ENCODE measurements at regions not wholly inside any gene's neighbourhood (a gene's known extent, or its start where the extent isn't known, plus 50 kb on each side); places are given as distances from the start of the nearest gene placed in this dataset.

- H3K27me3 ChIP-seq, result no peaks in the 10 kb centered on the region
- H3K4me1 ChIP-seq, result no peaks in the 10 kb centered on the region
- no peak for DNase-seq (ENCODE audit: low spot score in 2 of 2)
- TF ChIP-seq CTCF (IDR thresholded peaks at IDR 0.05), result no peak
- no peak overlapping the region for H3K27ac ChIP-seq
- no peaks in the 10 kb centered on the region for H3K36me3 ChIP-seq
- intact Hi-C loops (cut with DNase I), result no loop called here
- H3K9me3 ChIP-seq, result no peaks in the 10 kb centered on the region
- no peak overlapping the region for H3K4me3 ChIP-seq
Measured at GRCh38 chr16:60458255-60458654, 1578.0 kb downstream of the CDH8 start.

DNA sequence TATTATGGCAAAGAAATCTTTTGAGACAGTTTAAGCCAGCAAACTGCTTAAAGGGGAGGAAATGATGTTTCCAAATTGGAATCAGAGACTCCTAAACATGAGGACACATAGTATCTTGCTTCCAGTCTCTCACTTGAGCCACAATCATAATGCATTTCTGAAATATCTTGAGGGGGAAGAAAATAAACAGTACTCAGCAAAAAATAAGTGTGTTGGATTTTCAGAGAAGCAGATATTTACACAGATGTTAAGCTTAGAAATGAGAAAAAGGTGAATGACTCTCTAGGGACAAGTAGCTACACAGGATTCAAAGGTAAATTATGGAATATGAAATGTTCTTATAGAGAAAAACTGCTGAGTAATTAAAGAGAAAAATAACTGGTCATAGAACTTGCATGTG lies 1583.6 kb downstream of the CDH8 start:
- no peak for TF ChIP-seq CTCF (IDR thresholded peaks at IDR 0.05)

GRCh38 chr16:60438894-60439293 lies 1597.3 kb downstream of the CDH8 start:
- no peak for DNase-seq (ENCODE audit: low spot score in 2 of 2)
- H3K36me3 ChIP-seq, result no peaks in the 10 kb centered on the region
- no peak overlapping the region for H3K4me3 ChIP-seq
- no peak for TF ChIP-seq CTCF (IDR thresholded peaks at IDR 0.05)
- H3K27ac ChIP-seq, result no peak overlapping the region
- no peaks in the 10 kb centered on the region for H3K9me3 ChIP-seq
- H3K27me3 ChIP-seq, result no peaks in the 10 kb centered on the region
- no peaks in the 10 kb centered on the region for H3K4me1 ChIP-seq
- intact Hi-C loops (cut with DNase I), result no loop called here

More for the DNA sequence above, 1583.6 kb downstream of the CDH8 start:
- H3K27me3 ChIP-seq, result no peaks in the 10 kb centered on the region
- intact Hi-C loops (cut with DNase I), result no loop called here
- no peaks in the 10 kb centered on the region for H3K36me3 ChIP-seq
- no peaks in the 10 kb centered on the region for H3K9me3 ChIP-seq
- H3K27ac ChIP-seq, result no peak overlapping the region
- H3K4me3 ChIP-seq, result no peak overlapping the region
- no peaks in the 10 kb centered on the region for H3K4me1 ChIP-seq
- no peak for DNase-seq (ENCODE audit: low spot score in 2 of 2)

GRCh38 chr16:60432472-60432871 lies 1603.8 kb downstream of the CDH8 start:
- Histone ChIP-seq H3K27me3 (no peaks in the 10 kb centered on the region), H3K27ac (no peak overlapping the region), H3K36me3 (no peaks in the 10 kb centered on the region), H3K9me3 (no peaks in the 10 kb centered on the region), H3K4me1 (no peaks in the 10 kb centered on the region), H3K4me3 (no peak overlapping the region)
- DNase-seq (ENCODE audit: low spot score in 2 of 2), result no peak
- TF ChIP-seq CTCF (IDR thresholded peaks at IDR 0.05), result no peak
- intact Hi-C loops (cut with DNase I), result no loop called here

GRCh38 chr16:60419859-60420258 lies 1616.4 kb downstream of the CDH8 start:
- Histone ChIP-seq H3K4me3 (no peak overlapping the region), H3K9me3 (no peaks in the 10 kb centered on the region), H3K27me3 (no peaks in the 10 kb centered on the region), H3K36me3 (no peaks in the 10 kb centered on the region), H3K27ac (no peak overlapping the region), H3K4me1 (no peaks in the 10 kb centered on the region)
- TF ChIP-seq CTCF (IDR thresholded peaks at IDR 0.05), result no peak
- no peak for DNase-seq (ENCODE audit: low spot score in 2 of 2)
- intact Hi-C loops (cut with DNase I), result no loop called here

DNA sequence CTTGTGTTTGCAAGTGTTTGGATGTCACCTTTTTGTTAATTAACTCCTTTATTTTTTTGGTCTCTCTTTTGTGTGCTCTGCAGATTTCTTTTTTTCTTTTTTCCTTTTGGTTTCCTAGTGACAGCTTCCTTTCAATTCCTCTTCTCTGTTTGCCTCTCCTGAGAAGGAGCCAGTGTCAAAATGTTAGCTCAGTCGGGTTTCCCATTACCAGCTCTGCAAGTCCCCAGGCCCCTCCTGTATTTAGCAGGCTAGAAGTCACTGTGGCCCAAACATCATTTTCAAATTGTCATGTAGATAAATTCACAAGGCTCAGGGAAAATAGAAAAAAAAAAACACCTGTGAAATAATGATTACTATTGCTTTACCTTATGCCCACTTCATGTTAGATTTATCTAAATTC lies 1621.6 kb downstream of the CDH8 start:
- Histone ChIP-seq H3K4me3 (no peak overlapping the region), H3K27me3 (no peaks in the 10 kb centered on the region), H3K4me1 (no peaks in the 10 kb centered on the region), H3K9me3 (no peaks in the 10 kb centered on the region), H3K27ac (no peak overlapping the region), H3K36me3 (no peaks in the 10 kb centered on the region)
- TF ChIP-seq CTCF (IDR thresholded peaks at IDR 0.05), result no peak
- intact Hi-C loops (cut with DNase I), result no loop called here
- no peak for DNase-seq (ENCODE audit: low spot score in 2 of 2)
